GM13977 (cell line): ENCODE measurements at regions not wholly inside any gene's neighbourhood (a gene's known extent, or its start where the extent isn't known, plus 50 kb on each side); places are given as distances from the start of the nearest gene placed in this dataset.
"Not testable (repeated sequence)": the region's sequence is repeated elsewhere in the genome, so short reads cannot be mapped to it uniquely, and the experiment has no call there.

ENCODE experiments used
- DNase-seq: peaks from one replicate; pipeline ENCODE4 v3.0.0; 2012; ENCODE audit warnings: low spot score
- in situ Hi-C: fragments of 300-500 bp; cut with MboI; formaldehyde crosslinking; loops from one replicate; pipeline ENCODE4 v1.12.0; 2022; ENCODE audit warnings: low sequenced_read_pairs, low pct_unique_long_range_greater_than_20kb, mixed read lengths, inconsistent platforms; ENCODE audit not compliant: unreplicated experiment
- TF ChIP-seq, protein P1 (sequence below): IDR thresholded peaks from 2 replicates; pipeline ENCODE4 v1.5.1; 2012; ENCODE audit warnings: mild to moderate bottlenecking, control low read depth; ENCODE audit not compliant: insufficient read depth; ENCODE audit errors: extremely low read depth, missing control alignments

GRCh38 chr22:48500471-48501230 lies 1327.0 kb downstream of the BRD1 start:
- TF ChIP-seq, protein P1, sequence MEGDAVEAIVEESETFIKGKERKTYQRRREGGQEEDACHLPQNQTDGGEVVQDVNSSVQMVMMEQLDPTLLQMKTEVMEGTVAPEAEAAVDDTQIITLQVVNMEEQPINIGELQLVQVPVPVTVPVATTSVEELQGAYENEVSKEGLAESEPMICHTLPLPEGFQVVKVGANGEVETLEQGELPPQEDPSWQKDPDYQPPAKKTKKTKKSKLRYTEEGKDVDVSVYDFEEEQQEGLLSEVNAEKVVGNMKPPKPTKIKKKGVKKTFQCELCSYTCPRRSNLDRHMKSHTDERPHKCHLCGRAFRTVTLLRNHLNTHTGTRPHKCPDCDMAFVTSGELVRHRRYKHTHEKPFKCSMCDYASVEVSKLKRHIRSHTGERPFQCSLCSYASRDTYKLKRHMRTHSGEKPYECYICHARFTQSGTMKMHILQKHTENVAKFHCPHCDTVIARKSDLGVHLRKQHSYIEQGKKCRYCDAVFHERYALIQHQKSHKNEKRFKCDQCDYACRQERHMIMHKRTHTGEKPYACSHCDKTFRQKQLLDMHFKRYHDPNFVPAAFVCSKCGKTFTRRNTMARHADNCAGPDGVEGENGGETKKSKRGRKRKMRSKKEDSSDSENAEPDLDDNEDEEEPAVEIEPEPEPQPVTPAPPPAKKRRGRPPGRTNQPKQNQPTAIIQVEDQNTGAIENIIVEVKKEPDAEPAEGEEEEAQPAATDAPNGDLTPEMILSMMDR = no peak
- no peak for DNase-seq
- in situ Hi-C loops = no loop called here

GRCh38 chr22:48499456-48500425 lies 1327.9 kb downstream of the BRD1 start:
- no peak for DNase-seq
- in situ Hi-C loops = loop anchor here (25.0 kb wide), 2 partner anchors 412 to 1287 kb away; no protein-coding TSS in a partner anchor
- TF ChIP-seq, protein P1 = no peak

GRCh38 chr22:48498526-48499331 lies 1328.9 kb downstream of the BRD1 start:
- in situ Hi-C loops = loop anchor here (25.0 kb wide), 2 partner anchors 411 to 1286 kb away; no protein-coding TSS in a partner anchor
- TF ChIP-seq, protein P1 = no peak
- DNase-seq = no peak

DNA sequence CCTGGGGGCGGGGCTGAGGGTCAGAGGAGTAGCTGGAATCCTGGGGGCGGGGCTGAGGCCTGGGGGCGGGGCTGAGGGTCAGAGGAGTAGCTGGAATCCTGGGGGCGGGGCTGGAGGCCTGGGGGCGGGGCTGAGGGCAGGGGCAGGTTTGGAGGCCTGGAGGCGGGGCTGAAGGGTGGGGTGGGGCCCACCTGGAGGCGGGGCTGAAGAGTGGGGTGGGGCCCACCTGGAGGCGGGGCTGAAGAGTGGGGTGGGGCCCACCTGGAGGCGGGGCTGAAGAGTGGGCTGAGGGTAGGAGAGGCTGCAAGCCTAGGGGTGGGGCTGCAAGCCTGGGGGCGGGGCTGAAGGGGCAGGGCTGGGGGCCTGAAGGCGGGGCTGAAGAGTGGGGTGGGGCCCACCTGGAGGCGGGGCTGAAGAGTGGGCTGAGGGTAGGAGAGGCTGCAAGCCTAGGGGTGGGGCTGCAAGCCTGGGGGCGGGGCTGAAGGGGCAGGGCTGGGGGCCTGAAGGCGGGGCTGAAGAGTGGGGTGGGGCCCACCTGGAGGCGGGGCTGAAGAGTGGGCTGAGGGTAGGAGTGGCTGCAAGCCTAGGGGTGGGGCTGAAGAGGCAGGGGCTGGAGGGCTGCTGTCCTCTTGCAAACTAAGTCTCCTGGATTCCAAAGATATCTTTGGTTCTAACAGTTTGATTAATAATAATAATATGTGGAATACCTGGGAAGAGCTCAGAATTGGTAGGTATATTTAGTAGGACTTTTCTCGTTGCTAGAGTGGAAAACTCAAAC lies 1329.7 kb downstream of the BRD1 start:
- not testable (repeated sequence) for DNase-seq
- in situ Hi-C loops = loop anchor here (25.0 kb wide), 2 partner anchors 411 to 1286 kb away; no protein-coding TSS in a partner anchor

GRCh38 chr22:48496987-48497650 lies 1330.6 kb downstream of the BRD1 start:
- TF ChIP-seq, protein P1 = no peak
- in situ Hi-C loops = loop anchor here (25.0 kb wide), 2 partner anchors 410 to 1285 kb away; no protein-coding TSS in a partner anchor
- DNase-seq = no peak
